ENCODE measurements at regions not wholly inside any gene's neighbourhood (a gene's known extent, or its start where the extent isn't known, plus 50 kb on each side); places are given as distances from the start of the nearest gene placed in this dataset.
A peak's percentile ranks its signal among the peaks of the same experiment; 100 is the strongest.

DNA sequence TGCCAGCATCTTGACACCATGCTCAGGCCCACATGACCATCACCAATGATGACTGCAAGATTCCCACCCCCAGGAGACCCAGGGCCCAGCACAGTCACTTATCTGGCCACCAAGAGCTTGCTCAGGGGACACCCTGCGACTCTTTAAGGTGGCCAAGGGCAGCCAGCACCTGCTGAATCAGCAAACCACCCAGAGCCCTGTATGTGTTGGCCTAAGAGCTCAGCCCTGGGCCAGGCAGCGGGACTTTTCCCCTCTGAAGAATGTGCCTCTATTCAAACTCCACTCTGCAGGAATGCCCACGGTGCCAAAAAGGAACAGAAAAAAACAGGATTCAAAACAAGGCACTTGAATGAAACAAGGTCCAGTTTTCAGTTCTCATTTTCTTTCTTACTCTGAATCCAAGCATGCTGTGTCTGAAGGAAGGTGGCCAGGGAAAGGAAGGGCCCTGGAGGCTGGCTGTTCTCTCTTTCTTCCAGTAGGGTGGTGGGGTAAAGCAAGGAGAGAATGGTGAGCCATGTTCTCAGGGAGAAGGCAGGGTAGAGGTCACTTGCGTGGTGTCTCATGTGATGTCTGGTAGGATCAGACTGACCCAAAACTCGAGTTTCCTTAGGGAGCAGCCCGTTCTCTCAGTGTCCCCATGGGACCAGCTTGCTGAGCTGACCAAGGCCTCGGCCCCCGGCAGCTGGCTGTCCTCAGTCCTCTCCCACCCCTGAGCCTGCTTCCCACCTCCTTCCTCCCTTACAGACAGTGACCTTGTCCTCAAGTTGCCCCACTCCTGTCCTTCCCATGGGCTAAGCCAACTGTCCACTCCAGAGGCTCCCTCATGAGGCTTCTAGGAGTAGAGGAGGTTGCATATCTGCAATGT, 150.0 kb downstream of the RNF152 start:
- DNase-seq (ENCODE audit: low spot score) = no peak
- peaks cover 9% of the 10 kb centered on the region for H3K9me3 Mint-ChIP-seq (ENCODE audit: low read depth)
- TF ChIP-seq, protein P1, sequence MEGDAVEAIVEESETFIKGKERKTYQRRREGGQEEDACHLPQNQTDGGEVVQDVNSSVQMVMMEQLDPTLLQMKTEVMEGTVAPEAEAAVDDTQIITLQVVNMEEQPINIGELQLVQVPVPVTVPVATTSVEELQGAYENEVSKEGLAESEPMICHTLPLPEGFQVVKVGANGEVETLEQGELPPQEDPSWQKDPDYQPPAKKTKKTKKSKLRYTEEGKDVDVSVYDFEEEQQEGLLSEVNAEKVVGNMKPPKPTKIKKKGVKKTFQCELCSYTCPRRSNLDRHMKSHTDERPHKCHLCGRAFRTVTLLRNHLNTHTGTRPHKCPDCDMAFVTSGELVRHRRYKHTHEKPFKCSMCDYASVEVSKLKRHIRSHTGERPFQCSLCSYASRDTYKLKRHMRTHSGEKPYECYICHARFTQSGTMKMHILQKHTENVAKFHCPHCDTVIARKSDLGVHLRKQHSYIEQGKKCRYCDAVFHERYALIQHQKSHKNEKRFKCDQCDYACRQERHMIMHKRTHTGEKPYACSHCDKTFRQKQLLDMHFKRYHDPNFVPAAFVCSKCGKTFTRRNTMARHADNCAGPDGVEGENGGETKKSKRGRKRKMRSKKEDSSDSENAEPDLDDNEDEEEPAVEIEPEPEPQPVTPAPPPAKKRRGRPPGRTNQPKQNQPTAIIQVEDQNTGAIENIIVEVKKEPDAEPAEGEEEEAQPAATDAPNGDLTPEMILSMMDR (IDR thresholded peaks at IDR 0.05) = peak; percentile 36
- peak overlapping the region; percentile 88 for H3K27ac Mint-ChIP-seq (ENCODE audit: unreplicated experiment)
- no peaks in the 10 kb centered on the region for H3K27me3 Mint-ChIP-seq (ENCODE audit: low read depth)
- no peaks in the 10 kb centered on the region for H3K36me3 Mint-ChIP-seq (ENCODE audit: low read depth)
- H3K4me1 Mint-ChIP-seq (ENCODE audit: low read depth) = peaks cover 70% of the 10 kb centered on the region
- no peak overlapping the region for H3K4me3 Mint-ChIP-seq (ENCODE audit: unreplicated experiment)

DNA sequence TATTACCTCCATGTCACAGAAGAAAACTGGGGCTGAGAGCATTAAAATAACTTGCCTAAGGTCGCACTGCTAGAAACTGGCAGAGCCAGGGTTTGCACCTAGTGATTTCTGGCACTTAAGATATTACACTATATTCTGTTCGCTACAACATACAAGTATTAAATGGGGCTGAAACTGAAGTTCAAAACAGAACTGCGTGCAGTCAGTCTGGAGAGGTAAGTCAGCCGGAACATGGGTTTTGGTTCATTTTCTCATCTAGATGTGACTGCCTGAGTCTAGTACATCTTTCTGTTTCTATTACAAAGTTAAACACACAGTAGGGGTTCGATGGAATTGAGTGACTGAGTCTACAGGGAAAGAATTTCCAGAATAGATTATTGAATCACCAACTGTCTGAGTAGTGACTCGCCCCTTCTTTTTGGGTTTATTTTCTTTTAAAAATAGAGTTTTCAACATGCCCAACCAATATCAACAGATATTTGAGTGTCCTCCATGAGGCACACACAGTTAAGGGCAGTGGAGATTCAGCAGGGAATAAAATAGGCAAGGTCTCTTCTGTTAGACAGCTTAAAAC, 150.8 kb downstream of the RNF152 start:
- Mint-ChIP-seq H3K4me1 (ENCODE audit: low read depth) (peaks cover 72% of the 10 kb centered on the region), H3K36me3 (ENCODE audit: low read depth) (no peaks in the 10 kb centered on the region), H3K27me3 (ENCODE audit: low read depth) (no peaks in the 10 kb centered on the region), H3K27ac (ENCODE audit: unreplicated experiment) (peak overlapping the region; percentile 88), H3K9me3 (ENCODE audit: low read depth) (peaks cover 9% of the 10 kb centered on the region), H3K4me3 (ENCODE audit: unreplicated experiment) (no peak overlapping the region)
- DNase-seq (ENCODE audit: low spot score) = no peak
- TF ChIP-seq, protein P1 (IDR thresholded peaks at IDR 0.05) = no peak

DNA sequence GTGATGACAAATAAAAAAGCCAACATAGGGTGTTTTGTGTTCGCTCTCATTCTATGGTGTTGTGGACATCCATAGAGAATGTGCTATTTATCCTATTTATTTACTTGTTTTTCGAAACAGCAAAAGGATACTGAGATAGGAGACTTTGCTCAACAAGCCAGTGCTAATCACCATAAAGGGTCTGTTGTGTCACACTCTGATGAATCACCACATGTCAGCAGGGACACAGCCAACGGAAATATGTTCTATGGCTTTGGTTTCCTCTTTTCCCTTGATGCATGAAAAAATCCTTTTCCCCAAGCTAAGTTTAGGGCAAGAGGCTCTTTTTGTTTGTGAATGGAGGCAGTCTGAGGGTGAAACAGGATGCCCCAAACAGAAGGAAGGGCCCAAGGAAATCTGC, 154.3 kb downstream of the RNF152 start:
- peaks cover 9% of the 10 kb centered on the region for H3K9me3 Mint-ChIP-seq (ENCODE audit: low read depth)
- peak overlapping the region; percentile 79 for H3K27ac Mint-ChIP-seq (ENCODE audit: unreplicated experiment)
- H3K36me3 Mint-ChIP-seq (ENCODE audit: low read depth) = no peaks in the 10 kb centered on the region
- no peaks in the 10 kb centered on the region for H3K27me3 Mint-ChIP-seq (ENCODE audit: low read depth)
- H3K4me3 Mint-ChIP-seq (ENCODE audit: unreplicated experiment) = no peak overlapping the region
- no peak for DNase-seq (ENCODE audit: low spot score)
- TF ChIP-seq, protein P1 (IDR thresholded peaks at IDR 0.05) = no peak
- peaks cover 64% of the 10 kb centered on the region for H3K4me1 Mint-ChIP-seq (ENCODE audit: low read depth)

DNA sequence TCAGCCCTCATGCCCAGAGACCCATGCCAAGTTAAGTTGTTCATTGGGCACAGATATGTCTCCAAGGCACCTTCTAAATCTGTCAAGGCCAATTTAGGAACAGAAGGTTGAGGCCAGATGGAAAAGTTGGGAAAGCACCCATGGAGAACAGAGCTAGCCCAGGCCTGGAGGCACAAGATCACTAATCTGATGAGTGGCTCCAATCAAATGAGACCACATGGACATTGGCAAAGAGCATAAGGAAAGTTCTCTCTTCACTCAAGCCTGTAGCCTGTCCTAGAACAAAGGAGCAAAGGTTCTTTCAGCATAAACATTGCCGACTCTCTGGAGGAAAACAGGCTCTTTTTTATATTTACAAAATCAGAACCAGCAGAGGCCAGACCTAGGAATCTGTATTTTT, 154.8 kb downstream of the RNF152 start:
- H3K27me3 Mint-ChIP-seq (ENCODE audit: low read depth) = no peaks in the 10 kb centered on the region
- no peaks in the 10 kb centered on the region for H3K36me3 Mint-ChIP-seq (ENCODE audit: low read depth)
- no peak overlapping the region for H3K4me3 Mint-ChIP-seq (ENCODE audit: unreplicated experiment)
- H3K4me1 Mint-ChIP-seq (ENCODE audit: low read depth) = peaks cover 59% of the 10 kb centered on the region
- peaks cover 9% of the 10 kb centered on the region for H3K9me3 Mint-ChIP-seq (ENCODE audit: low read depth)
- no peak for DNase-seq (ENCODE audit: low spot score)
- H3K27ac Mint-ChIP-seq (ENCODE audit: unreplicated experiment) = no peak overlapping the region
- TF ChIP-seq, protein P1 (IDR thresholded peaks at IDR 0.05) = no peak

DNA sequence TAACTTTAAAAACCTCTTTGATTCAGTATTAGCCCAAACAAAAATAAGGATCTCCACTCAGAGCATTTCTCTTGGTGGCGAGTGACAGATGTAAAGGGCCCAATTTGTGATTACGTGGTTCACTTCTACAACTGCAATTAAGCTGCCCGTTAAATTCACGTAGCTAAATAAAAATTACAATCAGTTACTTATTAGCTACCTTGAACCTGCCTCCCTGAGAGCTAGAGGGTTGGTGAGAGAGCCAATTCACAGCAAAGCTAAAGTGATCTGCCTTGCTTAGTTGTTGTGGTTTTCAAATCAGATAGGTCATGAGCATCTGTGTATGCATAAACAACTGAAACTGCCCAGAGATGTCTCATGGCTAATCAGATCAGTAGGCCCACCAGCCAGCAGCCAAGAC, 156.7 kb downstream of the RNF152 start:
- Mint-ChIP-seq H3K27ac (ENCODE audit: unreplicated experiment) (no peak overlapping the region), H3K9me3 (ENCODE audit: low read depth) (peaks cover 9% of the 10 kb centered on the region), H3K4me1 (ENCODE audit: low read depth) (peaks cover 56% of the 10 kb centered on the region), H3K27me3 (ENCODE audit: low read depth) (no peaks in the 10 kb centered on the region), H3K4me3 (ENCODE audit: unreplicated experiment) (no peak overlapping the region), H3K36me3 (ENCODE audit: low read depth) (no peaks in the 10 kb centered on the region)
- TF ChIP-seq, protein P1 (IDR thresholded peaks at IDR 0.05) = no peak
- DNase-seq (ENCODE audit: low spot score) = no peak
